Glutamatergic neuron (in vitro differentiated cells): ENCODE measurements at regions not wholly inside any gene's neighbourhood (a gene's known extent, or its start where the extent isn't known, plus 50 kb on each side); places are given as distances from the start of the nearest gene placed in this dataset.

Experiments used
- DNase-seq: peaks from one replicate; pipeline ENCODE4 v3.0.0; 2022
- H3K27ac Mint-ChIP-seq: one replicate; pipeline ENCODE4 v1.8.0; 2020; ENCODE audit warnings: mild to moderate bottlenecking, mixed read lengths, inconsistent platforms; ENCODE audit not compliant: unreplicated experiment
- H3K27me3 Mint-ChIP-seq: one replicate; pipeline ENCODE4 v1.8.0; 2020; ENCODE audit warnings: mild to moderate bottlenecking, moderate library complexity, mixed read lengths, inconsistent platforms; ENCODE audit not compliant: unreplicated experiment
- H3K36me3 Mint-ChIP-seq: one replicate; pipeline ENCODE4 v1.8.0; 2020; ENCODE audit warnings: mild to moderate bottlenecking, mixed read lengths, inconsistent platforms; ENCODE audit not compliant: unreplicated experiment
- H3K4me1 Mint-ChIP-seq: one replicate; pipeline ENCODE4 v1.8.0; 2020; ENCODE audit warnings: mild to moderate bottlenecking, low read depth, mixed read lengths, inconsistent platforms; ENCODE audit not compliant: unreplicated experiment
- H3K4me3 Mint-ChIP-seq: one replicate; pipeline ENCODE4 v1.8.0; 2020; ENCODE audit warnings: mild to moderate bottlenecking, mixed read lengths, inconsistent platforms; ENCODE audit not compliant: unreplicated experiment
- H3K9me3 Mint-ChIP-seq: one replicate; pipeline ENCODE4 v1.8.0; 2020; ENCODE audit warnings: mild to moderate bottlenecking, moderate library complexity, mixed read lengths, inconsistent platforms; ENCODE audit not compliant: unreplicated experiment
- TF ChIP-seq, protein P1 (sequence below): fragments of 200-600 bp; sonication (generic); IDR thresholded peaks from one replicate; pipeline ENCODE4 v1.5.0; 2021; ENCODE audit not compliant: partially characterized antibody, unreplicated experiment

DNA sequence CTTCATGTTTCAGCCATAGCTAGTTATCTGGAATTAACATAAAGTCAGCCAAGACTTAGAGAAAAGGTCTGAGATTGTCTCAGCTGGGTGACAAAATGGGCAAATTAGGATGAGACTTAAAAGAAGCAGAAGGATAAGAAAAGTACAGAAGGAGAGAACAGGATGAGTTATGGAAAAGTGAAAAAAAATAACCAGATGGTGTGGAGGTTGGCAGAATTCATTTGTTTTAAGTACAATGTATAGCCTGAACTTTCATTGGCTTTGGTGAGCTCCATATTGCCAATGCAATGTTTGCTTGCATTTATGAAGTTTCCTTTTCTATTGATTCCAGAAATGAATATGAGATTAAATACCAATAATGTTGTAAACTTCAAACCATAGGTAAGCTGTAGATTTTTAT, 447.2 kb upstream of the DPH6 start:
- no peak for DNase-seq
- Mint-ChIP-seq H3K9me3 (no peaks in the 10 kb centered on the region), H3K4me3 (no peak overlapping the region), H3K4me1 (no peaks in the 10 kb centered on the region), H3K36me3 (no peaks in the 10 kb centered on the region), H3K27me3 (no peaks in the 10 kb centered on the region), H3K27ac (no peak overlapping the region)
- TF ChIP-seq, protein P1, sequence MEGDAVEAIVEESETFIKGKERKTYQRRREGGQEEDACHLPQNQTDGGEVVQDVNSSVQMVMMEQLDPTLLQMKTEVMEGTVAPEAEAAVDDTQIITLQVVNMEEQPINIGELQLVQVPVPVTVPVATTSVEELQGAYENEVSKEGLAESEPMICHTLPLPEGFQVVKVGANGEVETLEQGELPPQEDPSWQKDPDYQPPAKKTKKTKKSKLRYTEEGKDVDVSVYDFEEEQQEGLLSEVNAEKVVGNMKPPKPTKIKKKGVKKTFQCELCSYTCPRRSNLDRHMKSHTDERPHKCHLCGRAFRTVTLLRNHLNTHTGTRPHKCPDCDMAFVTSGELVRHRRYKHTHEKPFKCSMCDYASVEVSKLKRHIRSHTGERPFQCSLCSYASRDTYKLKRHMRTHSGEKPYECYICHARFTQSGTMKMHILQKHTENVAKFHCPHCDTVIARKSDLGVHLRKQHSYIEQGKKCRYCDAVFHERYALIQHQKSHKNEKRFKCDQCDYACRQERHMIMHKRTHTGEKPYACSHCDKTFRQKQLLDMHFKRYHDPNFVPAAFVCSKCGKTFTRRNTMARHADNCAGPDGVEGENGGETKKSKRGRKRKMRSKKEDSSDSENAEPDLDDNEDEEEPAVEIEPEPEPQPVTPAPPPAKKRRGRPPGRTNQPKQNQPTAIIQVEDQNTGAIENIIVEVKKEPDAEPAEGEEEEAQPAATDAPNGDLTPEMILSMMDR: no peak

DNA sequence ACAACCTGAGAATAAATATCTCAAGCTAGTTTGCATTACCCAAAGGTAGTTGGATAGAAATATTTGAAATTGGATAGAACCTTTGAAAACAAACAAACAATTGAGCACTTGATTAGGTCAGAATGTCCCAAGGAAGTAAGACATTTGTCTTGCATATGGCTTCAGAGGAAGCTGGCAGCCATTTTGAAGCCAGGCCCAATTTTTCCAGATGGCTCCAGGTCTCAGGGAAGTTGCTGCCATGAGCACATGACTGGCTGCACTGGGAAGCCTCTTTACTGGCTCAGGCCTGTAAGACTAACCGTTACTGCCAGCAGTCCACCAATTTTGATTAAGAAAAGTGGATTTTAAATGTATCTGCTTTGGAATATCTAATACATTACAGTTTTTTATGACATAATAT, 448.9 kb upstream of the DPH6 start:
- TF ChIP-seq, protein P1: no peak
- no peak overlapping the region for H3K27ac Mint-ChIP-seq
- no peaks in the 10 kb centered on the region for H3K9me3 Mint-ChIP-seq
- H3K36me3 Mint-ChIP-seq: no peaks in the 10 kb centered on the region
- H3K27me3 Mint-ChIP-seq: no peaks in the 10 kb centered on the region
- no peak for DNase-seq
- no peak overlapping the region for H3K4me3 Mint-ChIP-seq
- H3K4me1 Mint-ChIP-seq: no peaks in the 10 kb centered on the region

DNA sequence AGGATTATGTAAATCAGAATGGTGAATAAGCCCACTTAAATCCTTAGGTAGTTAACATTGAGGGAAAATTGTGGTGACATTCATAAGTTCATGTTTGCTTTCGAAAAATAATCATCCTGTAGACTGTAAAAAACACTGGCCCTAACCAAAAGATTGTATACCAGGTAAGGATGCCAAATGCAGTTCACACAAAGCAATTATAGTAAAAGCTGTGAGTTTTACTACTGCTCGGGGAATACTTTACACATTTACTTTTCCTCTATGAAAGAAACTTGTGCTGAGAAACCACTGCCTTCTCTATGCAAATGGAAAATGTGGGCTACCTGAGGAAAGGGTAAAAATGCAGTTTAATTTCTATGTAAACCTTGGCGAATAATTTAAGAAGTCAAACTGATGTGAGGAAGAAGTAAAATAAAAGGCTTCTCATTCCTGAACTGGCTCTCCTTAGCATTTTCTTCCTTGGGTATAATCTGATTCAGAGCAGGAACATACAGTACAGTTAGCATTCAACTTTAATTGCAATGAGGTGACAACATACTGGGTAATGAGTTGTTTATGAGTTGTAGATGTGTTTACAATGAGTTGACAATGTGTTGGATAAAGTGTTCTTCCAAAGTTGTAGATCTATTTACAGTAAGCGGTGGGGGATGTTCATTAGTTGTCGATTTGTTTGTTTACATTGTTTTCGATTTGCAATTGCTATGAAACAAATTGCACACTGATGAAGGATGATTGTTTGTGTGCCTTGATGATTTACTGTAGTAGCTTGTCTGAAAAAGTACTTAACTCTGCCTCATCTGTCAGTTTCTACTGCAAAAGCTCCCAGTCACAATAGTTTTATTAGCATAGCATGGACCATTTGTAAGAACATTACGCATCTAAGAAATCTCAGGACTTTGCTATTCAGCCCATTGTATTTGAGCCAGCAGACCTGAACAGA, 453.0 kb upstream of the DPH6 start:
- no peak for DNase-seq
- TF ChIP-seq, protein P1: no peak
- no peak overlapping the region for H3K27ac Mint-ChIP-seq

DNA sequence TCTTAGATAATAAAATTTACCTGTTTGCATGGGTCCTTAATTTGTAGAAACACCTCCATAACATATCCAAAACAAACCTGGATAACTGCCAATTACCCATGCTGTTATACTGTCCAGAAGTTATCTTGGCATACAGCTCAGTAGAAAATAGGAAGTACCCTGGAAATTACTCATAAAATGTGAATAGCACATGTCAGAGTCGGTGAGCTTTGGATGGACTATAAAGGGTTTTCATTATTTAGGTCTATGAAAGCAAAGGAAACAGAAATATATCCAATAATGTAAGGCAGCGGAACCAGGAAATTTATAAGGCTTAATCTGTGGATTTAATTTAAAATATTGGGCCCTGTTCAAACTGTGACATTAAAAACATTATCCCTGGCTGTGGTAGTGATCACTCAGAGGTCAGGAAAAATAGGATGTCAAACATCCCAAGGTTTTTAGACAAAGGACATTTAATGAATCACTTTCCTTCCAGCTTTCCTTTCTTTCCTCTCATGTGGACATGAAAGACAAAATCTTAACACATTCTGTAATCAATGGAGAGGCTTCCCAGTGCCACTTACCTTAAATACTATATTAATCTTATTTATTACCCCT, 459.0 kb upstream of the DPH6 start:
- H3K27me3 Mint-ChIP-seq: no peaks in the 10 kb centered on the region
- H3K4me1 Mint-ChIP-seq: no peaks in the 10 kb centered on the region
- no peaks in the 10 kb centered on the region for H3K36me3 Mint-ChIP-seq
- H3K4me3 Mint-ChIP-seq: no peak overlapping the region
- DNase-seq: no peak
- TF ChIP-seq, protein P1: no peak
- H3K9me3 Mint-ChIP-seq: peaks cover 2% of the 10 kb centered on the region
- H3K27ac Mint-ChIP-seq: no peak overlapping the region

More for the DNA sequence above, 453.0 kb upstream of the DPH6 start:
- Mint-ChIP-seq H3K27me3 (no peaks in the 10 kb centered on the region), H3K4me1 (no peaks in the 10 kb centered on the region), H3K9me3 (no peaks in the 10 kb centered on the region), H3K4me3 (no peak overlapping the region), H3K36me3 (no peaks in the 10 kb centered on the region)

DNA sequence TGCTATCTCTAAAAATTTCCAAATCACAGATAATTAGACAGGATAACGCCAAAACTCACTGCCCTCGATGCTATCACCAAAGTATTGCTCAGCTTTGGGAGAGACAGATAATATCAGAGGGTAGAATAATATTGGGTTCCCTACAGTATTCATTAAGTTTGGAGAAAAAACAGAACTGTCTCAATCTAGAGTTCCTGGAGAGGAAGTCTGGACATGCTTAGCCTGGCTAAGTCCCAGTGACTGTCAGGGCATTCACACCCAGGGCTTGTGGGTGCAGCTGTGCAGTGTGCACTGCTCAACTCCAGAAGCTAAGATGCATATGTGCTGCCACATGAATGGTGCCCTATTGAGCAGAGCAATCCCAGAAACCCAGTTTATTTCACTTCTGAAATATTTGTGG, 459.6 kb upstream of the DPH6 start:
- TF ChIP-seq, protein P1: no peak
- no peak overlapping the region for H3K4me3 Mint-ChIP-seq
- DNase-seq: no peak
- peaks cover 2% of the 10 kb centered on the region for H3K9me3 Mint-ChIP-seq
- H3K36me3 Mint-ChIP-seq: no peaks in the 10 kb centered on the region
- H3K27ac Mint-ChIP-seq: no peak overlapping the region
- H3K4me1 Mint-ChIP-seq: no peaks in the 10 kb centered on the region
- no peaks in the 10 kb centered on the region for H3K27me3 Mint-ChIP-seq
